Islet of Langerhans (tissue), 1 donor: ENCODE measurements at regions not wholly inside any gene's neighbourhood (a gene's known extent, or its start where the extent isn't known, plus 50 kb on each side); places are given as distances from the start of the nearest gene placed in this dataset.
"Not testable (repeated sequence)": the region's sequence is repeated elsewhere in the genome, so short reads cannot be mapped to it uniquely, and the experiment has no call there.

Source experiments
- FAIRE-seq: peaks from one replicate; lab custom pipeline; 2011; peaks lifted over from hg19 to GRCh38; lab: Jason Lieb, UNC

- FAIRE-seq, result no peak
These were observed 287.9 kb upstream of the KLF14 start for GRCh38 chr7:131021902-131022301.

DNA sequence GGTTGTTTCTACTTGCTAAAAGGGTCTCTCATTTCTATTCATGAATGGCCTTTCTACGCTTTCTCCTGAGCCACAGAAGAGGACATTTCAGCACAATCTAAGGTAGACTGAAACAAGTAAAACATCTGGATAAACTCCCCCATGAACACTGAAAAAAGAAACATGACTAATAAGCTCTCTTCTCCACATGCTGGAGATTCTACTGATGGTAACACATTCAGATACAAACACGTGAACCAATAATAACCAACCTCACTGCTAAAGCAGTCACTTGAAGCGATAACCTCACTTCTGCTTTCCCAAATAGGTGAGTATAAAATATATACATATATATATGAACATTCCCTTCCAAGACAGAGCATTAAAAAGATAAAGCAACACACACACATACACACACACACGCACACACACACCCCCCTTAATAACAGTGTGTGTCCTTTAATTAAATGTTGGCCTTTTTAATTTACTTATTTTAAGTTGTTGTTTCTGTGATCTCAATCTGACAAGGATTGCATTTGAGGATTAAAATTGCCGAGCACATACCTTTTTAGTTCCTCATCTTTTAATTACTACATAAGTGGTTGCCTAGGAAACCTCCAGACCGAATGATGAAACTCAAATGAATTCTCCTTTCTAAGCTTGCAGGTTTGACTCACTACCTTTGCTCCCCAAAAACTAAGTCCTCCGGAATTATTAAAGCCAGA lies 292.4 kb upstream of the KLF14 start:
- peak; percentile 24 for FAIRE-seq

- FAIRE-seq, result no peak
These were observed 293.3 kb upstream of the KLF14 start for GRCh38 chr7:131027287-131027773.

GRCh38 chr7:131028295-131028694 lies 294.3 kb upstream of the KLF14 start:
- FAIRE-seq, result no peak

DNA sequence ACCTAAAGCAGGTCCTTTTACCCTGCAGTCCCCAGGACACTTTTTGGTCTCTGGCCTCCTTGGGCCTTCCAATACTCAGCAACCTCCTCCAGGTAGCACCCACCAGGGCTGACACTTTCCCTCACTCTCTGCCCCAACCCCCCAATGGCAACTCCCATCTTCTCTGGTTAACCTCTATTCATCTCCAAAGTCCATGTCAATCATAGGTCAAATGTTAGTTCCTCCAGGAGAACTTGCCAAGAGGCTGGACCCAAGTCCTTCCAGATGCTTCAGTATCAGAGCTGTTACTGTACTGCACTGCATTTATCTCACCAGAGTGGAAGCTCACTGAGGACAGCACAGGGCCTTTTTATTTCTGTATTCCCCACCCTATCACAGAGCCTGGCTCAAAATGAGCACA lies 295.0 kb upstream of the KLF14 start:
- no peak for FAIRE-seq

- no peak for FAIRE-seq
These were observed 296.4 kb upstream of the MKLN1 start for GRCh38 chr7:131031099-131031868.

GRCh38 chr7:131032786-131033185 lies 294.9 kb upstream of the MKLN1 start:
- no peak for FAIRE-seq

DNA sequence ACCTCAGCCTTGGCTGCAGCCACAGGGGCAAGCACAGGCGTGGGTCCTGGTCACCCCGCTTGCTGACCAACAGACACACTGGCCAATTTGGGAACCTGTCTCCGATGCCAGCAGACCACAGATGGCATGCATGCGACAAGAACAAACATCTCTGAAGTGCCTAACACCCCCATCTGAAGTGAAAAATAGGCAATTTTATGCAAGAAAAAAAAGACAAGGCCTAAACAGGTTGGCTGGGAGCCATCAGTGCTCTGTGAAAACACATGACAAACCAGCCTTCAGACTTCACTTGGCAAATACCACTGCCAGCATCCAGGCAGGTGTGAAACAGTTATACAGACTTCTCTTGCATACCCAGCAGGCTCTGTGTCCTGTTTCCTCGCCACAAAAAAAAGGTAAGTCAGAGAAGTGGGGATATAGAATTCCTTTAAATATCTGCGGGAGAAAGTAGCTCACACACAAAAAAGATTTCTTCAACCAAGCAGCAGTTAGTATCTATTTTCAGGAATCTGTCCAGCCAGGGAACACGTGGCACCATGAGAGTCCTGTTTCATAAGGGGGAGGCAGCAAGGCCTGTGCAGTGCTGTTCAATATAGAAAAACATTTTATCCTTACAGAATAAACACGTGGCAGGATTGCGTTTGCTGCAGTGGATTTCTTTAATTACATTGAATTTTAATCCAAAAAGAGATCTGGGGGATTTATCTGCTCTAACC lies 293.4 kb upstream of the MKLN1 start:
- FAIRE-seq, result no peak

GRCh38 chr7:131035088-131035770 lies 292.4 kb upstream of the MKLN1 start:
- peak; percentile 17 for FAIRE-seq

GRCh38 chr7:131038153-131038552 lies 289.5 kb upstream of the MKLN1 start:
- no peak for FAIRE-seq

- no peak for FAIRE-seq
These were observed 288.3 kb upstream of the MKLN1 start for GRCh38 chr7:131039355-131039762.

DNA sequence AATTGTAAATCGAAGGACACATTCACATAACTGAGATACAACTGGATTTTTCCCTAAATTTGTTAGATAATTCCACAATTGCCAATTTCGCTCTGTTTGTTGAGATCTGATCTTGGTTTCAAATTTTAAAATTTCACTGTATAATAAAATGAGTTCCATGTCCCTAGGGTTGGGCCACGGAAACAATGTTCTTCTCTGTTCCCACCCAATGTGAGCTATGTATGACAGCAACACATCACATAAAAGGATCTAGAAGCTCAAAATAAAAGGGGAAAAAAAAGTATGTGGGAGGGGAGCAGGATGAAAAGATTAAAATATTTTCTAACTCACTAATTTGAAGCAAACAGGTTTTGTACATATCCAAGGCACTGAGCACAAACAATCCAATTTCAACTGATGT lies 287.8 kb upstream of the MKLN1 start:
- FAIRE-seq, result no peak

GRCh38 chr7:131040467-131040932 lies 287.2 kb upstream of the MKLN1 start:
- FAIRE-seq, result peak; percentile 83

DNA sequence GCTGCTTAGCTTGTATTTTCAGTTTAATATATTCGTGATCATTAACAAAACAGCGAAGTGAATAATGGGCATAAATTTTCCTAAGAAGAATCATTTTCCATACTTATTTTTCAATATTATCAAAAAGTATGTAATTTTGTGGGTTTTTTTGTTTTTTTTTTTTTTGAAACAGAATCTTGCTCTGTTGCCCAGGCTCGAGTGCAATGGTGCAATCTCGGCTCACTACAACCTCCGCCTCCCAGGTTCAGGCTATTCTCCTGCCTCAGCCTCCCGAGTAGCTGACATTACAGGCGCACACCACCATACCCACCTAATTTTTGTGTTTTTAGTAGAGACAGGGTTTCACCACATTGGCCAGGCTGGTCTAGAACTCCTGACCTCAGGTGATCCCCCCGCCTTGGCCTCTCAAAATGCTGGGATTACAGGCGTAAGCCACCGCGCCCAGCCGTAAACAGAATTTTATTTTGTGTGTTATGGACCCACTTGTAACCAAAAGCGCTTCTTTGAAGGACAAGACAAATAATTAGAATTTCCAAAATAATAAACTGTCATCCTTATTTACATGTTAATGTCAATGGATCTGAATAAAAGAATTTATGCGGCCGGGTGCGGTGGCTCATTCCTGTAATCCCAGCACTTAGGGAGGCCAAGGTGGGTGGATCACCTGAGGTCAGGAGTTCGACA lies 286.5 kb upstream of the MKLN1 start:
- not testable (repeated sequence) for FAIRE-seq

DNA sequence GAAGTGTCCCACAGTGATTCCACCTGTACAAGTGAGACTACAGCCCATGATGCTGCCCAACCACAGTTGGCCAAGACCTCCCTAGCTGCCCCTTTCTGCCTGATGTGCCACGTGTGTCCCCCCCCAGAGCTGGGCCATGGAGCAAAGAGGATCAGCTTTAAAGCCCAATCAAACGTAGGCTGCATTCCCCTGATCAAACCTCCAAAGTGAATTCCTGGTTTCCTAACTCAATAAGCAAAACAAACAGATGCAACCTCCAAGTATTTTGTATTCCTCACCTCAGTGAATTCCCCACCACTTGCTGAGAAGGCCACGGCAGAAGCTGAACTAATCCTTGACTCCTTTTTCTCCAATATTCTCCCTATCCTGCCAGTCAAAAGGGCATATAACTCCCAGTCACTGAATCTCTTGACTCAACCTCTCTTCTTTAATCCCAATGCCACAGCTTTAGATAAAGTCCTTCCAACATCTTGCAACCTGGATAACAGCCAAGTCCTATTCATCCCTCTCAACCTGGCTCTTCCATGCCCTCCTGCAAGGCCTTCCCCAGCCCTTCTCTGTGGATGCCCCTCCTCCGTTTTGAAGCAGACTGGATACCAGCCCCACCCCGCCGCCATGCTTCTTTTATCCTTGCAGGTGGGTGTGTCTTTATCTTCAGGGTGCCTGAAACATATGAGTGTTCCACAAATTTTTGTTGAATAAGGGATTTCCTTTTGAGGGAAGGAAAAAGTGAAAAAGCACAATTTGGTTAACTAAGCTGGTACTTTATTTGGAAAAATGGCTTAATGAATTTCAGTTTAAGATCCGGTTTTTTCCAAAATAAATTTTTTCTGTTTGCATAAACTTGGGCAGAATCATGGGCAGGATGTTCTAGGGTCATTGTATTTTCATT lies 285.2 kb upstream of the MKLN1 start:
- FAIRE-seq, result no peak

DNA sequence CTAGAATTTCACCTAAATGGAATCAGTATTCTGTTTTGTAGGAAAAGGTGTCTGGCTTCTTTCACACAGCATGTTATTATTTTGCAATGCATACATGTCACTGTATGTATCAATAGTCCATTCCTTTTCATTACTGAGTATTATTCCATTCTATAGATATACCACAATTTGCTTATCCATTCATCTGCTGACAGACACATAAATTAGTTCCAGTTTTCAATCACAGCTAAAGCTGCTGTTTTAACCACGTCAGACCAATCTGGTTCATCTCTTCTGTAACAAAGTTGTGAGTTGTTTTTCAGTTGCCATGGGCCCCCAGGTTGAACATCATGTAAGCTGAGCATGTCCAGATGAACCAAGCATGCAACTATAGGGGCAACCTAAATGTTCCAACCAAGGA lies 282.1 kb upstream of the MKLN1 start:
- no peak for FAIRE-seq

DNA sequence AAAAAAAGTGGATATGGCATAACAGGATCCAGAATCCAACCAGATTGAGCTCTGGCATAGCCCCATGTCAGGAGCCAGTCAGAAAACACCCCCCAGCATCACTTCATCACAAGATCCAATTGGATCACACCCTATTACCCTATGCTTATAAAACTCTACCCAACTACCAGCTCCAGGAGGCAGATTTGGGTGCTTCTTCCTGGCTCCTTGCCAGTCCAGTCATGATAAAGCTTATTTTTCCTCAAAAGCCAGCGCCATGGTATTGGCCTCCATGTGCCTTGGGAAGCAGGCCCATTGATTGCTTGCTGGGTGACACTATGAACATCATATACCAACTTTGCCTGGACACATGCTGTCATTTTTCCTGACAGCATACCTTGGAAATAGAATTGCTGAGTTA lies 281.4 kb upstream of the MKLN1 start:
- no peak for FAIRE-seq

GRCh38 chr7:131047651-131048304 lies 279.9 kb upstream of the MKLN1 start:
- no peak for FAIRE-seq

DNA sequence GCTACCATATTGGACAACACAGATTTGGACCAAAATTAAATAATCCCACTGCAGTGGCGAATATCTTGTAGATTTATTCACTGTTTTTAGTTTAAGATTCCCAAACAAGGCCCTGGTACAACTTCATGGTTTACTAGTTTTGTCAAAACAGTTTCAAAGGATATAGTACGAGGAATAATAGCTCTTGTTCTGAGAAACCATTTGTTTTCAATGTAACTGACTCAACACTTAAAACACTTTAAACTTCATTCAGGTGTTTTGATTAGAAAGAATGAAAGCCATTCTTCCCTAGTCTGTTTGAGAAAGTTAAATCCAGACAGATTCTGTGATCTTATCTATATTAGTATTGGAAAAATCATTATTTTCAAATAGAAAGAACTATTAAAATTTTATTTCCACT lies 276.4 kb upstream of the MKLN1 start:
- FAIRE-seq, result no peak

DNA sequence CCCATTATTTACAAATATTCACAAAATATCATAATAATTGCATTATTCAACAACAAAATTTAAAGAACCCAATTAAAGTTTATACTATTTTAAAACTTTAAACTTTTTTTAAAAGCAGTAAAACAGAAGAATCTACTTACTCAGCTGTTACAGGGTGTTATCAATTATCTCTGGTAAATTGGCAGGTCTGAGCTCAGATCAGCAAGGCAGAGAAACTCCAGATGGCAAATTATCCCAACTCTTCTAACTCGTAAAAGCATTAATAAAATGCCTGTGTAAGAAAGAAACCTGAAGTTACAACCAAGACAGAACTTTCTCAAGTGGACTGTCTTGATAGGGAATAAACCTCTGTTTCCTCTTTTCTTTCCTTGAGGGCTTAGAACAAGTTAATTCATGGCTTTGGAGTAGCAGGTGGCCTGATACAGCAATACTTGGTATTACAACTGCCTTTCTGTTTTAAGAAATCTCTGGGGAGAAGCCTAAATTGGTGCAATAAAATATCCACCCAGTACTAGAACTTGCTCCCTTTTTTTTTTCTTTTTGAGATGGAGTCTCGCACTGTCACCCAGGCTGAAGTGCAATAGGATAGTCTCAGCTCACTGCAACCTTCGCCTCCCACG lies 275.3 kb upstream of the MKLN1 start:
- FAIRE-seq, result no peak
